Astrocyte of the cerebellum (primary cell): ENCODE measurements at regions not wholly inside any gene's neighbourhood (a gene's known extent, or its start where the extent isn't known, plus 50 kb on each side); places are given as distances from the start of the nearest gene placed in this dataset.

Experiments used
- DNase-seq: peaks from one replicate; pipeline ENCODE4 v3.0.0-alpha.2; 2011; ENCODE audit warnings: low read depth
- H3K4me3 ChIP-seq: 2 replicates; pipeline ENCODE4 v1.5.1; 2011; ENCODE audit warnings: mild to moderate bottlenecking, low read depth, low read length, moderate library complexity
- in situ Hi-C: cut with HindIII; loops from 2 replicates; pipeline ENCODE4 v1.10.0; 2017; ENCODE audit warnings: low sequenced_read_pairs
- TF ChIP-seq, protein P1 (sequence below): IDR thresholded peaks from 2 replicates; pipeline ENCODE4 v1.5.1; 2012; ENCODE audit warnings: low read length, low read depth, moderate library complexity, mild to moderate bottlenecking; ENCODE audit errors: missing control alignments

DNA sequence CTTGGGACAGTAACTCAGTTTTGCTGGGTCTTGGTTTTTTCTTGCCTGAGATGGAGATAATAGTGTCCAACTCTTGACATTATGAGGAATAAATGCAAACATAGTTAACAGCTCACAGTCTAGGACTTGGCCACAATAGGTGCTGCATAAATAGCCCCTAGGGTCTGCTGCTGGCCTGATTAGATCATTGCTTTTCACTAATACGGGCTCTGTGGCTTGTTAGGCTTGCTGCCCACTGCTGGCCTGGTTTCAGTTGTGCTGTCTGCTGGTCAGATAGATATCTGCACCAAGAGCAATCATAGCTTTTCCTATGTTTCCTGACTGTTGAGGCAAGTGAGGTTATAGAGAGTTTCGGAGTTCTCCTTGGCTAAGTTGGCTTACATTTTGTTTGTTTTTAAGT, 246.1 kb downstream of the DNAJB9 start:
- TF ChIP-seq, protein P1, sequence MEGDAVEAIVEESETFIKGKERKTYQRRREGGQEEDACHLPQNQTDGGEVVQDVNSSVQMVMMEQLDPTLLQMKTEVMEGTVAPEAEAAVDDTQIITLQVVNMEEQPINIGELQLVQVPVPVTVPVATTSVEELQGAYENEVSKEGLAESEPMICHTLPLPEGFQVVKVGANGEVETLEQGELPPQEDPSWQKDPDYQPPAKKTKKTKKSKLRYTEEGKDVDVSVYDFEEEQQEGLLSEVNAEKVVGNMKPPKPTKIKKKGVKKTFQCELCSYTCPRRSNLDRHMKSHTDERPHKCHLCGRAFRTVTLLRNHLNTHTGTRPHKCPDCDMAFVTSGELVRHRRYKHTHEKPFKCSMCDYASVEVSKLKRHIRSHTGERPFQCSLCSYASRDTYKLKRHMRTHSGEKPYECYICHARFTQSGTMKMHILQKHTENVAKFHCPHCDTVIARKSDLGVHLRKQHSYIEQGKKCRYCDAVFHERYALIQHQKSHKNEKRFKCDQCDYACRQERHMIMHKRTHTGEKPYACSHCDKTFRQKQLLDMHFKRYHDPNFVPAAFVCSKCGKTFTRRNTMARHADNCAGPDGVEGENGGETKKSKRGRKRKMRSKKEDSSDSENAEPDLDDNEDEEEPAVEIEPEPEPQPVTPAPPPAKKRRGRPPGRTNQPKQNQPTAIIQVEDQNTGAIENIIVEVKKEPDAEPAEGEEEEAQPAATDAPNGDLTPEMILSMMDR, result no peak
- peak; percentile 3 for DNase-seq
- in situ Hi-C loops, result no loop called here
- no peak overlapping the region for H3K4me3 ChIP-seq

DNA sequence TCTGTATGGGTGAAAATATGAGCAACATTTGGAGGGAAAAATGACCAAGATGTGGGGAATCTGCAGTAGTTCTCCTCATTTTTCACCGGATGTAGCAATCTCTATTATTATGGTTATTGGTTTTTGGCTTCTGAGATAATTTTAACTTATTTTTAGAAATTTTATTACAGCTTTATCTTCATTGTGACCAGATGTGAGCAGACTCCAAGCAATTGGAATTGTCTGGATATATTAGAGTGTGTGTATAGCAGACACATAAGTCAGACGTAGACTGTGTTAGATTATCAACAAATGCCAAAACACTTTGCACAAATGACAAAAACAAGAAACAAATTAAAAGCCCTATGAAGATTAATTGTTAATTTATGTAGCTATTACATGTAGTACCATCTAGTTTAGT, 249.1 kb downstream of the DNAJB9 start:
- in situ Hi-C loops, result no loop called here
- DNase-seq, result no peak
- no peak overlapping the region for H3K4me3 ChIP-seq
- TF ChIP-seq, protein P1, result no peak

DNA sequence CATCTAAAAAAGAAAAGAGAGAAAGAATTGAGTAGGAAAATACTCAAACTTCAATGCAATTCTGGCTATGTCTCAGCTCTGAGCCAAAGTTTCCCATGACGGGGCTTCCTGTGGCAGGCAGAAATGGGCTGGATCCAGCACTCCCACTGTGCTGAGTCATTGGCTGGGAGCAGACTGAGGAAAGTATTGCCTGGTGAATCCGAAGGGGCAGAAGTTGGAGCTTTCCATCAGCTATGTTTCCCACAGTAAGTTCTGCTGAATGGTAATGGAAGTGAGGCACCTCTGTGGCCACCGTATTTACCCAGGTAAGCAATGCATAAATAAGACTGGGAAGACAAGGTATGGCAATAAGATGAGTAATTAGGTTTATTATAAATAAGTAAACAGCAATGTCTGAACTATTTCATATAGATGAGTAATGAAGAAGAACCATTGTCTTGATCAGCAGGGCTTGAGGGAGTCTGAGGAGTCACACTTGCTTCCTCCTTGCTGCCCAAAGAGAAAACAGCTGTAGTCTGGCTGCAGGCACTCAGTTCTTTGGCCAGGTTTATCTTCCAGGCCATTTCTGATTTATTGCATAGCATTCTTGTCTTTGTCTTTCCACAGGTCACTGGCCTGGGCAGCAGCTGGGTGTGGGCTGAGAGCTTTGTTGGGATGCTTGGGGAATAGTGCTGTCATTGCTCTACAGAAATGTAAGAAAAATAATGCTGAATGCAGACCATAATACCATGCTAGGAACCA, 255.3 kb downstream of the DNAJB9 start:
- no peak overlapping the region for H3K4me3 ChIP-seq
- peak; percentile 96 for DNase-seq
- in situ Hi-C loops, result no loop called here
- TF ChIP-seq, protein P1, result no peak

DNA sequence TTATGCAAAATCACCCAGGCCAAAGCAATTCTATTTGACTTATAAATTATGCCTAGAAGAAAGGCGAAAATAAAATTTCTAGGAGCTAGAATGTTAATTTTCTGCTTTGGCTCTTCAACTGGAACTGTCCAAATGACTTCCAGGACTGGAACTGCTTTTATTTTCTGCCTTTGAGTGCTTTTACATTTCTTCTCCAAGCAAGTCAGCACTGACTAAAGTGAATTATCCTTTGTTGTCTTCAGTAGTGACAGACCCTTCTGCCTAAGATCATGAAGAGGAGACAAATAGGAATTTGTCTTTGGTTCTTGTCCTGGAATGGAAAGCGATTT, 255.9 kb downstream of the DNAJB9 start:
- TF ChIP-seq, protein P1, result no peak
- no peak for DNase-seq
- no peak overlapping the region for H3K4me3 ChIP-seq
- in situ Hi-C loops, result no loop called here

GRCh38 chr7:108836256-108836655, 266.6 kb downstream of the DNAJB9 start:
- DNase-seq, result no peak
- no peak overlapping the region for H3K4me3 ChIP-seq
- TF ChIP-seq, protein P1, result no peak
- in situ Hi-C loops, result no loop called here

GRCh38 chr7:108838198-108838597, 268.5 kb downstream of the DNAJB9 start:
- H3K4me3 ChIP-seq, result no peak overlapping the region
- in situ Hi-C loops, result no loop called here
- TF ChIP-seq, protein P1, result no peak
- no peak for DNase-seq
